Progenitor cell of endocrine pancreas (in vitro differentiated cells): ENCODE measurements at regions not wholly inside any gene's neighbourhood (a gene's known extent, or its start where the extent isn't known, plus 50 kb on each side); places are given as distances from the start of the nearest gene placed in this dataset.
A peak's percentile ranks its signal among the peaks of the same experiment; 100 is the strongest.

ENCODE experiments used
- DNase-seq: peaks from one replicate; pipeline ENCODE4 v3.0.0; 2021; ENCODE audit warnings: low spot score; ENCODE audit not compliant: unreplicated experiment
- H3K27ac Mint-ChIP-seq: 2 replicates; pipeline ENCODE4 v1.8.0; 2021; ENCODE audit warnings: mild to moderate bottlenecking, moderate library complexity, mixed read lengths
- H3K27me3 Mint-ChIP-seq: 2 replicates; pipeline ENCODE4 v1.8.0; 2021; ENCODE audit warnings: mixed read lengths
- H3K36me3 Mint-ChIP-seq: 2 replicates; pipeline ENCODE4 v1.8.0; 2022; ENCODE audit warnings: mixed read lengths; ENCODE audit not compliant: insufficient read depth
- H3K4me1 Mint-ChIP-seq: 2 replicates; pipeline ENCODE4 v1.8.0; 2021; ENCODE audit warnings: low read depth, mixed read lengths
- H3K4me3 Mint-ChIP-seq: 2 replicates; pipeline ENCODE4 v1.8.0; 2021; ENCODE audit warnings: low read depth, mild to moderate bottlenecking, moderate library complexity, mixed read lengths
- H3K9me3 Mint-ChIP-seq: 2 replicates; pipeline ENCODE4 v1.8.0; 2021; ENCODE audit warnings: low read depth, mixed read lengths
- TF ChIP-seq, protein P1 (sequence below): fragments of 200-600 bp; sonication (generic); IDR thresholded peaks from one replicate; pipeline ENCODE4 v1.5.0; 2021; ENCODE audit warnings: antibody characterized with exemption, mild to moderate bottlenecking; ENCODE audit not compliant: unreplicated experiment

DNA sequence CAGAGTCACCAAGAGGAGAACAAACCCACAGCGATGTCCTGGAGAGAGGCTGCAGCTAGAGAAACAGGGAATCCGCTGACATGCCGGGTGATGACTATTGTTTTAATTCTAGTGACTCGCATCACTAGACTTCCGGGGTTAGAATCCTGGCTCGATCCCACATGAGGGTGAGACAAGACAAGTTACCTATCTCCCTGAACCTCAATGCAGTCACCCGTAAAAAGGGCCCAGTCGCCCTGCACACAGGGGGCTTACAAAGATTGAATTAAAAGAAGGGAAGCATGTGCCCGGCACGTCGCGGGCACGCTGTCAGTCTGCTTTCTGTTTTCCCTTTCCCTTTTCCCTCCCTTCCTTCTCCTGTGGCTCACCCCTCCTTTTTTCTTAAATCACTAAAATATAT, 212.9 kb upstream of the FOXF1 start:
- TF ChIP-seq, protein P1, sequence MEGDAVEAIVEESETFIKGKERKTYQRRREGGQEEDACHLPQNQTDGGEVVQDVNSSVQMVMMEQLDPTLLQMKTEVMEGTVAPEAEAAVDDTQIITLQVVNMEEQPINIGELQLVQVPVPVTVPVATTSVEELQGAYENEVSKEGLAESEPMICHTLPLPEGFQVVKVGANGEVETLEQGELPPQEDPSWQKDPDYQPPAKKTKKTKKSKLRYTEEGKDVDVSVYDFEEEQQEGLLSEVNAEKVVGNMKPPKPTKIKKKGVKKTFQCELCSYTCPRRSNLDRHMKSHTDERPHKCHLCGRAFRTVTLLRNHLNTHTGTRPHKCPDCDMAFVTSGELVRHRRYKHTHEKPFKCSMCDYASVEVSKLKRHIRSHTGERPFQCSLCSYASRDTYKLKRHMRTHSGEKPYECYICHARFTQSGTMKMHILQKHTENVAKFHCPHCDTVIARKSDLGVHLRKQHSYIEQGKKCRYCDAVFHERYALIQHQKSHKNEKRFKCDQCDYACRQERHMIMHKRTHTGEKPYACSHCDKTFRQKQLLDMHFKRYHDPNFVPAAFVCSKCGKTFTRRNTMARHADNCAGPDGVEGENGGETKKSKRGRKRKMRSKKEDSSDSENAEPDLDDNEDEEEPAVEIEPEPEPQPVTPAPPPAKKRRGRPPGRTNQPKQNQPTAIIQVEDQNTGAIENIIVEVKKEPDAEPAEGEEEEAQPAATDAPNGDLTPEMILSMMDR, result no peak
- no peak overlapping the region for H3K4me3 Mint-ChIP-seq
- peaks cover 76% of the 10 kb centered on the region for H3K27me3 Mint-ChIP-seq
- H3K27ac Mint-ChIP-seq, result no peak overlapping the region
- no peak for DNase-seq
- peaks cover 13% of the 10 kb centered on the region for H3K4me1 Mint-ChIP-seq
- no peaks in the 10 kb centered on the region for H3K36me3 Mint-ChIP-seq
- no peaks in the 10 kb centered on the region for H3K9me3 Mint-ChIP-seq

DNA sequence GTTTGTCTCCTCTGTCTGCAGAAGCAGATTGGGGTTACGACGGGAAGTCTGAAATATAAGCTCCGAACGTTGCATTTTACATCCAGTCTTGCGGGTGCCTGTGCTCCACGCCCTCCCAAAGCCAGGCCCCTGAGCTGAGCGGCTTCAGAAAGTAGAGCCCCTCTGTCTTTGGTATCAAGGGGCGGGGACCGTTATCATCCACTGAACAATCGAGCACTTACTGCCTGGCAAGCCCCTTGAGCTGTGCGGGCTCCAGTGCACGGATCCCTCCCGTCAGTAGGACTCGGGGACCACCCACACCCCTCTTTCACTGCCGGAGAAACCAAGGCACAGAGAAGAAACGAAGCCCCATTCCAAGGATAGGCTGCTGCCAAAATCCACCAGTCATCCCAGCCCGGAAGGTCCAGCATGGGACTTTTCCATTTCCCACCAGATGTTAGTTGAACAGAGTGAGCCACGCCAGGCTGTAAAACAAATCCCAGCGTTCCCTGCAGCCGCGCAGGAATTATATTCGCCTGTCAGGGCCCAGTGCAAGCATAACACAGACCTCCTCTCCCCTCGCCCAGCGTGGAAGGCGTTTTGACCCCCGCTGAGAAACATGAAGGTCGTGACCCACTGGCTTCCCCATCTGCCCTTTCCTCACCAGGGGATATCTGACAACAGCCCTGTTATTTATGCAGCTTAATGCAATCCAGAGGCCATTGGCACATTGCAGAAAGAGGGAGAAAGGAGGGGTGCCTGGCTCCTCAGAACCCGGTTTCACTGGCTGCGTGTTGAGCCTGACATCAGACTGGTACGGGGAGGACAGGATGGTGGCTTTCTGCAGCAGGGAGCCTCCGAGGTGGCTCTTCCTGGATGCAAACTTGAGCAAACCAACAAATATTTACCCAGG, 212.2 kb upstream of the FOXF1 start:
- Mint-ChIP-seq H3K4me3 (no peak overlapping the region), H3K27ac (no peak overlapping the region), H3K27me3 (peaks cover 70% of the 10 kb centered on the region)

DNA sequence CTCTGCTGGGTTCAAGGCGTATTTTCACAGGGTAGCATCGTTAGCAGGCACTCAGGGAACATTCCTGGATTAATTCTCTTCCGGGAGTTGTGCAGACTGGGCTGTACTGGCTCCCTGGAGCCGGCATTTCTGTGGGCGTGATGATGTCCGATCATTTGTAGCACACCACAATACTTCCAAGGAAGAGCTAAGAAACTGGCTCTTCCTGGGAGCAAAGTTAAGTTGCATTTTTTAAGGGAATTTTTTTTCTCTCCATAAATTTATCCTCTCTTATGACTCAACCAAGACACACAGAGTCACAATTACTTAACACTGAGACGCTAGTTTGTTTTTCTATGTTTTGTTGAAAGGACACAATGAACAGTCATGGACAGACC, 211.6 kb upstream of the FOXF1 start:
- Mint-ChIP-seq H3K4me1 (peaks cover 13% of the 10 kb centered on the region), H3K4me3 (no peak overlapping the region), H3K27me3 (peaks cover 65% of the 10 kb centered on the region), H3K36me3 (no peaks in the 10 kb centered on the region), H3K27ac (no peak overlapping the region), H3K9me3 (no peaks in the 10 kb centered on the region)
- TF ChIP-seq, protein P1, result no peak
- no peak for DNase-seq

More for the DNA sequence above, 212.2 kb upstream of the FOXF1 start:
- Mint-ChIP-seq H3K9me3 (no peaks in the 10 kb centered on the region), H3K36me3 (no peaks in the 10 kb centered on the region), H3K4me1 (peaks cover 13% of the 10 kb centered on the region)
- TF ChIP-seq, protein P1, result no peak
- no peak for DNase-seq

DNA sequence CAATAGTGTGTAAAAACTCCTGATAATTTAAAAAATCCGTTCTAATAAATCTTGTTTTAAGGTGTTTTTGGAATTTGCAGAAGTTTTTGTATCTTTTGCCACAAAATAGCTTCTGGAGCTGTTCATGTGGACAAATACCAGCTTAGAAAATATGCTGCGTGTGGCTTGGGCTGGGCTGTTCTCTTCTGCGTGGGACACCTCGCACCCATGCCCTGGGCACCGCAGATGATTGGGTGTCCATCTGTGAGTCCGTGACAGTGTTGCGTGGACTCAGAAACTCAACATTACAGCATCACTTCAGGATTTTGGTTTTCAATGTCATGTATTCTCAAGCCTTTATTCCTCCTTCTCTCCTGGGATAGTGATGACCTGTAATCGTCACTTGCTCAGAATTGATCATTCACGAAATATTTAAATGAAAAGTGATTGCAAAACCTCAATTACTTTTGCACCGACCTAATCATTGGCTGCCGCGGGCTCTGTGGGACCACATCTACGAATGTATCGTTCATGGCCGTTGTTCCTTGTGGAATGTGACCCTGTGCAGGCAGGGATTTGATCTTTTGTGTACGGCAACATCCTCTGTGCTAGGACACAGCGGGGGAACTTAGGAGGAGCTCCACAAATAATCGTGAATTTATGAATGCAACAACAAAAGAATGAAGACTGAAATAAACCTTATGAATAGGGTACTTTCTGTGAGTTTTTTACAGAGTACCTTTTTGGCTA, 210.3 kb upstream of the FOXF1 start:
- H3K4me1 Mint-ChIP-seq, result peaks cover 13% of the 10 kb centered on the region
- no peaks in the 10 kb centered on the region for H3K9me3 Mint-ChIP-seq
- no peak overlapping the region for H3K4me3 Mint-ChIP-seq
- TF ChIP-seq, protein P1, result no peak
- no peak for DNase-seq
- no peaks in the 10 kb centered on the region for H3K36me3 Mint-ChIP-seq
- peaks cover 63% of the 10 kb centered on the region for H3K27me3 Mint-ChIP-seq
- no peak overlapping the region for H3K27ac Mint-ChIP-seq

DNA sequence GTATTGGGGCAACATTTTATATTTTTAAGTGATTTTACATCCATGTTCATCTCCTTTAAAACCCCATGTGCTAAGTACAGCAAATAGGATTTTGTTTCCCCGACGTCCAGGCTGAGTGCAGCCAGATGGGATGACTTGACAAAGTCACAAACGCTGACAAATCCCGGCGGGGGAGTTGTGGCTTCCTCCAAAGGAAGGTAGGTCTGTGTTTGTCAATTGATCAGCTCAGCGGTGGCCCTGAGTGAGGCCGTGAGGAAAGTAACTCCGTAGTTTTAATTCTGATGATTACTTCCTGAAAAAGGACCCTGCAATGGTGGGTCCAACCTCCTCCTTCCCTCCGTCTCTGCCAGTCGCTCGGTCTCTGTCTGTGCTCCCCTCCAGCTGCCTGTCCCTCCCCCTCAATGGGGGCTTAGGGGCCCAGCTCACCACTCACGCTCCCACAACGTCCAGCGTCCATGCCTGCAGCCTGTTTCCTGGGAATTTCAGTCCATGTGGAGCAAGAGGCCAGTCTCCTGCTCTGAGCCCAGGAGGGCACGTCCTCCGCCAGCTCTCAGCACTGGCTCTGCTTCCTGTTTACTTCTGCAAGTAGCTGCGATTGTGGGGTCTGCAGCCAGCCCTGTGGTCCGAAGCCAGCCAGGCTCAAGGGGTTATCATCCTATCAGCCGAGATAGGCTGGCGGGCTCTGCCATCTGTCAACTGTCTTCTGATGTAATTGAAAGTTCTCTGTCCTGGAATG, 209.4 kb upstream of the FOXF1 start:
- H3K27me3 Mint-ChIP-seq, result peaks cover 59% of the 10 kb centered on the region
- H3K4me1 Mint-ChIP-seq, result peaks cover 13% of the 10 kb centered on the region
- H3K27ac Mint-ChIP-seq, result peak overlapping the region; percentile 1
- TF ChIP-seq, protein P1, result no peak
- DNase-seq, result no peak
- H3K9me3 Mint-ChIP-seq, result no peaks in the 10 kb centered on the region
- H3K4me3 Mint-ChIP-seq, result peak overlapping the region; percentile 66
- no peaks in the 10 kb centered on the region for H3K36me3 Mint-ChIP-seq
